Ovary (tissue), 3 donors: ENCODE measurements at regions not wholly inside any gene's neighbourhood (a gene's known extent, or its start where the extent isn't known, plus 50 kb on each side); places are given as distances from the start of the nearest gene placed in this dataset.

ENCODE experiments used
- POLR2A ChIP-seq: fragments of 450-650 bp; IDR thresholded peaks from one replicate; pipeline ENCODE4 v1.6.1; 2017; ENCODE audit warnings: antibody characterized with exemption, mild to moderate bottlenecking, moderate library complexity
- TF ChIP-seq, protein P1 (sequence below), 3 donors: fragments of 450-650 bp in 2 of 3; fragments of 200-600 bp in 1 of 3; IDR thresholded peaks; one replicate each; pipeline versions ENCODE4 v1.5.1 to v1.8.0; 2016 to 2022; ENCODE audit warnings: antibody characterized with exemption in 3 of 3, mild to moderate bottlenecking in 1 of 3
- donor health status: DM: no; HTN: no; CAD: no.

DNA sequence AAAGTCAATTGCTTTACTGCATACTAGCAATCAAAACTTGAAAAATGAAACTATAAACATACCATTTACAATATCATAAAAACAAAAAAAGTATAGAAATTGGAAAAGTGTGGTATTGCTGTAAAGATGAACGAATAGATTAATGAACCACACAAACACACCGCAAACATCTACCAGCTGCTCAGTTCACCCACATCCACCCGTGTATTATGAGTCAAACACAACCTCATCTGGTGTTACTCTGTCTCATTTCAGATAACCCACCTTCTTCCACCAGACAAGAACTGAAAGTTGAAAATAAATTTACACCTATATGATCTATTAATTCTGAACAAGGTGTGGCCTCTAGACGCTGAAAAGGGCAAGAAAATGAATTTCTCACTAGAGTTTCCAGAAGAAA is 53.3 kb downstream of the BLID start:
- TF ChIP-seq, protein P1, sequence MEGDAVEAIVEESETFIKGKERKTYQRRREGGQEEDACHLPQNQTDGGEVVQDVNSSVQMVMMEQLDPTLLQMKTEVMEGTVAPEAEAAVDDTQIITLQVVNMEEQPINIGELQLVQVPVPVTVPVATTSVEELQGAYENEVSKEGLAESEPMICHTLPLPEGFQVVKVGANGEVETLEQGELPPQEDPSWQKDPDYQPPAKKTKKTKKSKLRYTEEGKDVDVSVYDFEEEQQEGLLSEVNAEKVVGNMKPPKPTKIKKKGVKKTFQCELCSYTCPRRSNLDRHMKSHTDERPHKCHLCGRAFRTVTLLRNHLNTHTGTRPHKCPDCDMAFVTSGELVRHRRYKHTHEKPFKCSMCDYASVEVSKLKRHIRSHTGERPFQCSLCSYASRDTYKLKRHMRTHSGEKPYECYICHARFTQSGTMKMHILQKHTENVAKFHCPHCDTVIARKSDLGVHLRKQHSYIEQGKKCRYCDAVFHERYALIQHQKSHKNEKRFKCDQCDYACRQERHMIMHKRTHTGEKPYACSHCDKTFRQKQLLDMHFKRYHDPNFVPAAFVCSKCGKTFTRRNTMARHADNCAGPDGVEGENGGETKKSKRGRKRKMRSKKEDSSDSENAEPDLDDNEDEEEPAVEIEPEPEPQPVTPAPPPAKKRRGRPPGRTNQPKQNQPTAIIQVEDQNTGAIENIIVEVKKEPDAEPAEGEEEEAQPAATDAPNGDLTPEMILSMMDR (IDR thresholded peaks at IDR 0.05): no peak
- TF ChIP-seq POLR2A: no peak
